NCI-H1105 (cell line): ENCODE measurements at regions not wholly inside any gene's neighbourhood (a gene's known extent, or its start where the extent isn't known, plus 50 kb on each side); places are given as distances from the start of the nearest gene placed in this dataset.
A peak's percentile ranks its signal among the peaks of the same experiment; 100 is the strongest.

Source experiments
- DNase-seq: peaks from one replicate; lab custom pipeline; 2025; lab: John Stamatoyannopoulos, UW

- no peak for DNase-seq
Observed at GRCh38 chr18:60134806-60135205, 235.0 kb downstream of the PMAIP1 start.

- no peak for DNase-seq
Observed at GRCh38 chr18:60130284-60130683, 230.5 kb downstream of the PMAIP1 start.

GRCh38 chr18:60123031-60123430 is 223.2 kb downstream of the PMAIP1 start:
- no peak for DNase-seq

- no peak for DNase-seq
Observed at GRCh38 chr18:60122339-60122738, 222.5 kb downstream of the PMAIP1 start.

GRCh38 chr18:60120231-60120750 is 220.5 kb downstream of the PMAIP1 start:
- DNase-seq: no peak

- no peak for DNase-seq
Observed at GRCh38 chr18:60117321-60117720, 217.5 kb downstream of the PMAIP1 start.

GRCh38 chr18:60113396-60113795 is 213.6 kb downstream of the PMAIP1 start:
- DNase-seq: no peak

GRCh38 chr18:60112369-60112768 is 212.6 kb downstream of the PMAIP1 start:
- DNase-seq: no peak

- no peak for DNase-seq
Observed at GRCh38 chr18:60111525-60111924, 211.7 kb downstream of the PMAIP1 start.

GRCh38 chr18:60110836-60111235 is 211.0 kb downstream of the PMAIP1 start:
- DNase-seq: no peak

GRCh38 chr18:60100778-60101177 is 201.0 kb downstream of the PMAIP1 start:
- DNase-seq: no peak

- peak; percentile 61 for DNase-seq
Observed at GRCh38 chr18:60099709-60100108, 199.9 kb downstream of the PMAIP1 start.

GRCh38 chr18:60096428-60096827 is 196.6 kb downstream of the PMAIP1 start:
- no peak for DNase-seq

- DNase-seq: no peak
Observed at GRCh38 chr18:60092073-60092472, 192.3 kb downstream of the PMAIP1 start.

GRCh38 chr18:60090170-60090569 is 190.4 kb downstream of the PMAIP1 start:
- DNase-seq: no peak

- no peak for DNase-seq
Observed at GRCh38 chr18:60082790-60083189, 183.0 kb downstream of the PMAIP1 start.

GRCh38 chr18:60082282-60082681 is 182.5 kb downstream of the PMAIP1 start:
- DNase-seq: no peak

- DNase-seq: no peak
Observed at GRCh38 chr18:60075477-60075876, 175.7 kb downstream of the PMAIP1 start.

- no peak for DNase-seq
Observed at GRCh38 chr18:60070631-60071030, 170.8 kb downstream of the PMAIP1 start.

- no peak for DNase-seq
Observed at GRCh38 chr18:60069145-60069544, 169.3 kb downstream of the PMAIP1 start.

- DNase-seq: peak; percentile 66
Observed at GRCh38 chr18:60067426-60068210, 167.8 kb downstream of the PMAIP1 start.

- DNase-seq: no peak
Observed at GRCh38 chr18:60066219-60066975, 166.6 kb downstream of the PMAIP1 start.

- DNase-seq: no peak
Observed at GRCh38 chr18:60064271-60064670, 164.5 kb downstream of the PMAIP1 start.
